ENCODE measurements at regions not wholly inside any gene's neighbourhood (a gene's known extent, or its start where the extent isn't known, plus 50 kb on each side); places are given as distances from the start of the nearest gene placed in this dataset.

DNA sequence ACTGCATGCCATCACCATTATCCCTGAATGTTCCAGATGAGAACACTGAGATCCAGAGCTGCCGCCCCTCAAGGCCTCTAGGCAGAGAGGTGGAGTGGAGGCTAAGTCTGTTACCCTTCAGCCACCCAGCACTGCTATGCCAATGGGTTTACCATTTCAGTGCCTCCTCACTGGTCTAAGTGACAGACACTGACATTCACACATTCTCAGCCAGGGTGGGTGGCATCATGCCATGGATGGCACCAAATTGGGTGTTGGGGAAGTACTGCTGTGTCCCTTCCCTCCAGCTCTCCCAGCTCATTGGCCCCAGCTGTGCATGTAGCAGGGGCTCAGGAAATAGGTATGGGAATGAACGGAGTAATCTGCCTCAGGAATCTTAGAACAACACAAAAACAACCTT, 96.8 kb upstream of the PLET1 start:
- DNase-seq: no peak

DNA sequence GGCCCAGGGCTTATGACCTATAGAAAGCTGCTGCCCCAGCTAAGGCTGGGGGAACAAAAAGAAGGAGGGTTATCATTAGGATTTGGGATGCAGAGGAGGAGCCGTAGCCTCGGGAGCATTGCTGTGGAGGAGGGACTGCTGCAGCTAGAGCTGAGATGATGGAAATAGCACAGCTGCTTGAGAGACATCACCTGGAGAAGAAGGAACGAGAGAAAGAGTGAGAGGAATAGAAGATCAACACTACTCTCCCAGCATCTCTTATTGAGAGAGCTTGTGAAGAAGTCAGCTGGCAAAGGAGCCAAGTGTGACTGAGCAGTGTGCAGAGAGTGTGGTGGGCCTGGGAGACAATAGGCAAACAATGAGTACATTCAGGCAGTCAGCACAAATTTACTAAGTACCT, 100.7 kb upstream of the PLET1 start:
- DNase-seq: no peak

DNA sequence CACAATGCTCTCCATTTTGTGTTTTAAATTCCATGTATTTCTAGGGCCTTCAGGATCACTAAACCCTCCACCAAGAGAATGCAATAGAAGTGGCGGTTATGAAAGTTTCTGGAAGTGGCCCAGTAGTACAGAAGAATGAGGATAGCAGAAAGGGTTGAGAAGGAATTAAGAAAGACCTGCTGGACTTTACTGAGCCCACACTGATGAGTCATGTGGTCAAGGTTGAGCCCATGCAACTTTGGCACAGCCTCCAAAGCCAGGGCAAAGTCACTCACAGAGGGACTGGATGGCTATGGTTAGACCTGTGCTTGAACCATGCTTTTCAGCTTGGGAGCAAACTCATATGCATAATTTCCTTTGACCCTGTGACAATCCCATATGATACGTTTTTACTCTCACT, 102.9 kb upstream of the PLET1 start:
- no peak for DNase-seq

DNA sequence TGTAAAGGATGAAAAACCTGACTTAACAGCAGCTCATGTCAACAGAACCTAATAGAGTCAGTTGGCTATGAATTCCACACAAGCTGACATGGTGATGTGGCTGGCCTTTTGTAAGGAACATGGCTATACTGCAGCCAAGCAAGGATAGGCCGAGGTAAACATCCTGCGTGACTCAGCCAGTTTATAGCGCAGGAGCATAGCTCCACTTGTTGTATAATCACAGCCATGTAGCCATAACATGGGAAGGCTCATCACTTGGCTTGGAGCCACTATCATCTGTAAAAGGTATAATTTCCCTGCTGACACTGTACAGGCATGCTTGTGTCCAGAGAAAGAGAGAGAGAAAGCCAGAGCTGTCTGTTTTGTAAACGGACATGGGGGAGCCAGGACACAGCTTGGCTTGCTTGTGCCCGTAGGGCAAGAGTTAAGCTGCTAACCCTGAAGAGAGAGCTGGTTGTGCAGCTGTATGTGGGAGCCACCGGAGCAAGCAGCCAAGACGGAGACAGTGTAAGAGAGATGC, 104.4 kb upstream of the PLET1 start:
- DNase-seq: no peak

DNA sequence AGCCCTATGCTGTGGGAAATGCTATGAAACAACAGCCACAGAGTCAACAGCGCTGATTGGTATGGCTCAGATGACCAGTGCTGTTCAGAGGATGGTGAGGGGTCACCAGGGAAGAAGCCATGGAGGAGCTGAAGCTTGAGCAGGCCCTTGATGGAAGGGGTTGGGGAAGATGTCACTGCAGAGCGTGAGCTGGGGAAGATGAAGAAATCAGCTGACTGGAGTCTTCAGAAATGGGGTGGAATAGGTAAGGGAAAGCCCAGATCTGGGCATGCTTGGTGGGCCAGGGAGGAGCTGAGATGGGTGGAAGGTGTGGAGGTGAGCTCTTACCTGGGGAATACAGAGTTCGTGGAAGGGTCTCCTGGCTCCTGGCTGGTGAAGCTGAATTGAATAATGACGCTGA, 105.4 kb upstream of the PLET1 start:
- DNase-seq: no peak

DNA sequence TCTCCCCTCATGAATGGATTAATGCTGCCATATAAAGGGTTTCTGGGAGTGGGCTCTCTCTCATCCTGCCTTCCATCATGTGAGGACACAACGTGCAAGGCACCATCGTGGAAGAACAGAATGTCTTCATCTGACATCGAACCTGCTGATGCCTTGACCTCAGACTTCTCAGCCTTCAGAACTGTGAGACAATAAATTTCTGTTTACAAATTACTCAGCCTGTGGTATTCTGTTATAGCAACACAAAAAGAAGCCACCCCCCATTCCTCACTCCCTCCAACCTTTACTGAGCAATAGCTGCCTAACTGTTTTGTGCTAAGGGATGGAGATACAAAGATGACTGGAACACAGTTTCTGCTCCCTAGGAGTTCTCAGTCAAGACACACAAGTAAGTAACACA, 106.1 kb upstream of the PLET1 start:
- no peak for DNase-seq

DNA sequence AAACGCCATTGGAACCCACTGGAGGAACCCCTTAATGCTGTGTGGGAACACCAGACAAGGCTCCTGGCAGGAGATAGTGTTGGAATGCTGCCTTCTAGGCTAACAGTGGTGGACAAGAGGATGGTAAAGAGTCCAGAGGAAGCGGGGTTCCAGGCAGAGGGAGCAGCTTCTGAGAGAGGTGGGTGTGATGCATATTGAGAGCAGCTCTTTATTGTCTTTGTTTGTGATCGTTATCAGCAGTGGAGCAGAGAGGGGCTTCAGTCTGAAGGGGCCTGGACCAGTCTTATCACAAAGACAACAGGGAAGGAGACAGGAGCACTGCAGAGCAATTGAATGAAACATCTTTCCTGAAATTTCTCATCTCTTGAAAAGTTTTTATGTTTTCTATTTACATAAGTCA, 106.8 kb upstream of the PLET1 start:
- no peak for DNase-seq

DNA sequence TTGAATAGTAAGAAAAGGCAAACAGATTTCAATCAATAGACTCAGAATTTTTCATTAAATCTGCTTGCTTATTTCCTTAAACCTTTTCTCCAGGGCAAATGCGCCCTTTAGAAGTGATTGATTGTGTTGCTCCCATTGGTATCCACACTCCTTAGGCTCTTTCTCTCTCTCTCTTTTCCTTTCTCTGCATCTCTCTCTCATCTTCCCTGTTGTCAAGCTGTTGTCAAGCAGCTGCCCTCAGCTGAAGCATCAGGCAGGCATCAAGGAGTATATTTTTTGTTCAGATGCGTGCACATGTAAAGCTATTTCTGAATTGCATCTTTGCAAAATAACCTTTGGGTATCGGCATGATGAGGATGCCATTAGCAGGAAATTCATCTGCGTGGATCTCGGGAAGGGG, 107.2 kb upstream of the PLET1 start:
- no peak for DNase-seq

DNA sequence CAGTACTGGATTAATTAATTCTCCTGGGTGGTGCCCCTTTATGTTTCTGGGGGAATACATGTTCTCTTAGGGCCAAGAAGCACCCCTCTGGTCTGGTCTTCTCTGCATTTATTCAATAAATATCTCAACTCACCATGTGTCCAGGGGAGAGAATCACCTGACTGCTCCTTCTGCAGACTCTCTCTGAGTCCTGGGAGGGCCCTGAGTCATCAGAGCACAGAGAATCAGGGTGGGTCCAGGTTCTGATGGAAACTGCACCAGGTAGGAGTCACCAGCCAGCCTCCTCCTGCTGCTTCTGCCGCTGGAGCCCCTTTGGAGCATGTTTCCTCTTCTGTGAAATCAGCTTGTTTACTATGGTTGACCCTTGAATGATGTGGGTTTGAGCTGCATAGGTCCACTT, 107.7 kb upstream of the PLET1 start:
- DNase-seq: no peak

DNA sequence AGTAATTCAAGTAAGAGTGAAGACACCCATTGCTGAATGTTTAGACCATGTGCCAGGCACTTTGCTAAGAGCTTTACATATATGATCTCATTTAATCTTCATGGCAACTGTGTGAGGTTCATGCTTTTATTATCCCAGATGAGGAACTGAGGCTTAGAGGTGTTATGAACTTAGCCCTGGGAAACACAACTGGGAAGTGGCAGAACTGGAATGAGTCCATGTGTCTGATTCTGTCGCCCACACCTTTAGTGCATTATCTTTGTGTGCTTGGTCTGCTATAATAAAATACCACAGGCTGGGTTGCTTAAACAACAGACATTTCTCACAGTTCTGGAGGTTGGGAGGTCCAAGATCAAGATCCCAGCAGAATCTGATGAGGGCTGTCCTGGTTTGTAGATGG, 108.7 kb upstream of the PLET1 start:
- DNase-seq: no peak

DNA sequence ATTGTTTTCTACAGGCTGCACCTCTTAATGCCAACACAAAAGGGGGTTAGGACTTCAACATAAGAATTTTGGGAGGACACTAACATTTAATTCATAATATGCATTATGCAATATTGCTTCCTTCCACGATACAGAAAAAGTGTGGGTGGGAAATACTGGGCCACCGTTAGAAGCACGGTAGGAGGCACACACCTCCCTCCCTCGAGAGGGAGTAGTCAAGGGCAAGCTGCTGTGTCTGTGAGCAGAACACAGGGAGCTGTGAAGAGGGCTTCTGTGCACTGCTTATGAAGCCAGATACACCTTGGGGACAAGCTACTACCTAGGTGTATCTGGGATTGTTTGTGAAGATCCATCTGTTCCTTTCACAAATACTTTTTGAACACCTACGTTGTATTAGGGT, 109.3 kb upstream of the PLET1 start:
- no peak for DNase-seq

DNA sequence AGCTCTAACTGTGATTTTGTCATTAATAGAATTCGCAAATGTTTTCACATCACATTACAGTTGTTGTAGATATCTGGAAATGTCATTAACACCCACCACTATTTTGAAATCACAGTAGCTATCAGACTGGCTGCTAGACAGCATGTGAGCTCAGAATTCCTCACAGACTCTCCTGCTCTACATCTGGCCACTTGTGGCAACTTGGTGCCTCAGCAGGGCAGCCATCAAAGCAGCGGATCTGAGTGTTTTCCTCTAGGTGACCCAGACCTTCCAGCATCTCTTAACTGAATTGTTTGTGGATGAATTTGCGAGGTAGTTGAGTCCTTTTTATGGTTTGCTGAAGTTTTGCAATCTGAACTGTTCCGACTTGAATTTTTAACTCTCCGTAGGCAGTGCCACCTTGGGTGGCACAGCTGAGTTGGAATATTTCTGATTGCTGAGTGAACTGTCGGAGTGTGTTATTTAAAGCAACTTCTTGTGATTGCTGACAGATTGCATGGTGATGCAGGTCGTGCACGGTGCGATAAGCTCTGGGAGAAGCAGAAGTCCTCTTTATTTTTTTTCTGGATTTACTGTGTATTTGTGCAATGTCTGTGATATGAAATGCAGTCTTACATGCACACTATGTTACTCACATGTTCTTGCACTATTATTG, 114.0 kb upstream of the PLET1 start:
- DNase-seq: no peak

DNA sequence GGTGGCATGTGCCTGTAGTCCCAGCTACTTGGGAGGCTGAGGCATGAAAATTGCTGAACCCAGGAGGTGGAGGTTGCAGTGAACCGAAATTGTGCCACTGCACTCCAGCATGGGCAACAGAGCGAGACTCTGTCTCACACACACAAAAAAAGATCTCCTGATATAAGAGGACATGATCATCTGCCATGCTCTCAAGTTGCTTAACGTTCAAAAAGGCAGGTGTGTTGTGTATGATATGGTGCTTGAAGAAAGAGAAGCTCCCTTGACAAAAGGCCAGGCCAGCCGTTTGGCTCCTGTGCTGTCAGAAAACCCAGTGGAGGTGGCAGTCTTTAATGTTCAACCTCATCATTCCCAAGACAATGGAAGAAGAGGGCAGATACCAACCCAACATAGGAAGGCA, 117.3 kb upstream of the PLET1 start:
- no peak for DNase-seq

DNA sequence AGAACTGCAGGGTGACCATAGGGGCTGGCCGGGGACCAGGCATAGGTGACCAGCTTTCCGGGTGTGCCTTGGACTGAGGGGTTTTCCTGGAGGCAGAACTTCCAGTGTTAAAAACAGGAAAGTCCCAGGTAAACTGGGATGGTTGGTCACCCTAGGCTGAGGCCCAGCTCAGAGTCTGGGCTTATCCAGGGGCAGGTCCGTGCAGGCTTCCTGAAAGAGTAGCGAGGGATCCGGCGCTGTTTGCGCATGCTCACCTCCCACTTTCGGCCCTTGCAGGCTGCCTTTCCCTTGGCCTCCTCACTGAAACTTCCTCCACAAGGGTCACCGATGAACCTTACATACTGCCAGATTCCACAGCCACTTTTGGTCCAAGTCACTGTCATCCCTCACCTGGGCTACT, 119.8 kb upstream of the PLET1 start:
- DNase-seq: no peak

DNA sequence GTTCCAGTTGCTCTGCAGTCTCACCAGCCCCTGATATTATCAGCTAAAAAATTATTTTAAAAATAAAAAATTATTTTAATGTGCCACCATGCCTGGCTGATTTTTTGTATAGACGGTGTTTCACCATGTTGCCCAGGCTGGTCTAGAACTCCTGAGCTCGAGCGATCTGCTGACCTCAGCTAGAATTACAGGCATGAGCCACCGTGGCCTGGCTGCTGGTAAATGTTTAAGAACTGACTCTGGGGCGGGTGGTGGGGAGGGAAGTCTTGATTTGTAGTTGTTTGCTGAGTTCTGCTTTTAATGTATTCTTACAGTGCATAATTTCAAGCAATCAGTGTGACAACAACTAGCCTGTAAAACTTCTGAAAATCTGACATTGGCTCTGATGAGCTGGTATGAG, 120.9 kb upstream of the PLET1 start:
- DNase-seq: no peak

DNA sequence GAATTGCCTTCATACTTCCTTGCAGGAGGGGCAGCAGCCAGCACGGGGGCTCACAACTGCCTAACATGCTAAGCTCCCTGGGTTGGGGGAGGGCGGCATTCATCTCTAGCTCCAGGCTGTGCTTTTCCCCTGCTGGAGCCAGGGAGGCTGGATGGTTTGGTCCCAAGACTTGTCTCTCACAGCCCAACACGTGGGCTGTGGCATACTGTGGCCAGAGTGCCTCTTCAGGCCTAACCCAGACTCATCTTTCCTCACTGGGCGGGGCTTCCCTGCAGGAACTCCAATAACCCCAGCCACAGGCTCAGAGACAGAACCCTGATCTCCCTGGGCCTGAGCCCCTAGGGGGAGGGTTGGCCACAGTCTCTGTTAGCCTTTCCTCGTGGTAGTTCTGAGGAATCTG, 121.9 kb upstream of the PLET1 start:
- no peak for DNase-seq

DNA sequence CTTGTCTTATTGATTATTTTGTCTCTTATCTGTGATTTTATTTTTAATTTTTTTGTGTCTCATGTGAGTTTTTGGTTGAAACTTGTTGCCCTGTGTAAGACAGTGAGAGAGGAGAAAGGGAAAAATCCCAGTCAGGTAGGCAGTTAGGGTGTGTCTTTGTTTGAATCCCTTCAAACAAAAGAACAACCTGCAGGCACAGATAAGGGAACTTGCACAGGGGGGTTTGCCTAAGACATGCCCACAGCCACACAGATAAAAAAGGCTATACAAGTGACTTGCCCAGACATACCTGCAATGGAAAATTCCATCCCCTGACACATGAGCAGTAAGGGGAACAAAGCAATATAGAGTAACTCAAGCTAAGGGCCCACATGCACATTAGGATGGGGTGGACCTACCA, 127.8 kb upstream of the PLET1 start:
- no peak for DNase-seq

DNA sequence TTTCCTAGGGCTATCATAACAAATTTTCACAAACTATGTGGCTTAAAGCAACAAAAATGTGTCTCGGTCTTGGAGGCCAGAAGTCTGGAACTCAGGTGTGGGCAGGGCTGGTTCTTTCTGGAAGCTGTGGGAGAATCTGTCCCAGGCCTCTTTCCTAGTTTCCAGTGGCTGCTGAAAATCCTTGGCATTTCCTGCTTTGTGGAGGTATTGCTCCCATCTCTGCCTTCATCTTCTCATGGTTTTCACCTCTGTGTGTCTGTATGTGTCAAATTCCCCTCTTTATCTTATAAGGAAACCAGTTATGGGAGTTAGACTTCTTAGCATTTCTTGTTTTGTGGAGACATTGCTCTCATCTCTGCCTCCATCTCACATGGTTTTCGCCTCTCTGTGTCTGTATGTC, 130.4 kb upstream of the PLET1 start:
- no peak for DNase-seq

DNA sequence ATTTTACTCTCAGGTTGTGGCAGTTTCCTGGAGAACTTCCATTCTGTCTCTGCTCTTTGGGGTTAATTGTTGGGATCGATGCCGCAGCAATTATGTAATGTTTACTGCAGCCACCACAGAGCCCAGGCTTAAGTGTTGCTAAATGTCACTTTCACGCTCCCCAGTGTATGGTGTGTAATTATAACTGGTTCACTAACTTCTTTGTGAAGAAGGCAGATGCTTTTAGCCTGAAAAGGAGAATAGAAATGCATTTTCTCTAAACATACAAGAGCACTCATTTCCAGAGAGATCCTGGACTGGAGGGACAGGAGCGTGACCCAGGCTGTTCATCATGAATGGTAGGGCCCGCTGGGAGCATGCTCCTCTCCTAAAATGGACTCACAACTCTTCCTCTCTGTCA, 132.2 kb upstream of the PLET1 start:
- no peak for DNase-seq

DNA sequence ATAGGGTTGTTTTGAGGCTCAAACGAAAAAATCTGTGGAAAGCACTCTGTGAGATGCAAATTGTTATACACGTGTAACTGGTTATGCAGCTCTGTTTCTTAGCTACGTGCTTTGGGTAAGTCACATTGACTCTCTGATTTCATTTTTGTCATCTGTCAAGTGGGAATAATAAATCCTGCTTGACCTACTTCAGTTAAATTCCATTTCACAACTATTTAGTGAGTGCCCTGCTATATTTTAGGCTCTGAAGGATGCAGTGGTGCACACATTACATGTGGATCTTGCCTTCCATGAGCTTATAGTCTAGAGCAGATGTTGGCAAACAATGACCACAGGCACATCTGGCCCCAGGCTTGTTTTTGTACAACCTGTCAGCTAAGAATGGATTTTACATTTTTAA, 133.6 kb upstream of the PLET1 start:
- no peak for DNase-seq

DNA sequence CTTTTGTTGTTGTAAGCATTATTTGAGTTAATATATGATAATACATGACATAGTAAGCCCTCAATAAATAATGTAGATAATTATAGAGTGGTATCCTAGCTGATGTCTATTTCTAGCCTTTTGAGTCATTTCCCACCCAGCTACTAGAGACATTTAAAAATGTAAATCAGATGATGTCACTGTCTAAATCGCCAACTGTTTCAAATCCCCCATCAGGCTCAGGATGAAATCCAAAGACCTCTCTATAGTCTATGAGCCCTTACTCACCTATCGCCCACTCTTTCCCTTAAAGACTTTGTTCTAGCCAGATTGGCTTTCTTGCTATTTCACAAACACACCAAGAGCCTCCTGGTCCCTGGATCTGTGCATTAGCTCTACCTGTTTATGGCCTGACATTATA, 135.4 kb upstream of the PLET1 start:
- DNase-seq: no peak

DNA sequence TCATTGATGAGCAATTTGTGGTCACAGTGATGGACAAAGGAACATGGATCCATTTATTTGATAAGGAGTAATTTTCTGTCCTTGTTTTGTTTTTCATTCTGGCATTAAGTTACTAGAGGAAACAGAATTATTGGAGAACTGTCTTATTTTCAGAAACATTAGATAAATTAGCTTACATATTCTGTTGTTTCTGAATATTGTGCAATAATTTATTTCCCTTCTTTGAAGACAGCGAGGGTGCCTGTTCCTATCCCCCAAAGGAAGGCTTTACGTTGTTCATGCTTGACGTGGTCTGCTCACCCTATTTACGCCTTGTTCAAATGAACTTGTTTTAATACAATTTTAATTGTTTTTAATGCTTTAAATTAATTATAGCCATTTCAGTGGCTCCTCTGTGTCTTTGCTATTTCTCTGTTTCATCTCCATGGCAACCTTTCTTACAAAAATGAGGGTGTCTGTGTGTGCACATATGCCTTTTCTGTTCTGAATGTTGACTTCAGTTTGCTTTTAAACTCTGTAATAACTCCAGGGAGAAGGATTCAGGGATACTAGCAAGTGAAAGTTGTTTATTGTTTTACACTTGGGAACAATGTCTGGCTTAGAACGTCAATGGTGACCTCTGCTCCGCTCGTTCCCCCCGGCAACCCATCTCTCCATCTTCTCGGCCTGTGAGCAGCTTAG, 138.3 kb upstream of the PLET1 start:
- no peak for DNase-seq

DNA sequence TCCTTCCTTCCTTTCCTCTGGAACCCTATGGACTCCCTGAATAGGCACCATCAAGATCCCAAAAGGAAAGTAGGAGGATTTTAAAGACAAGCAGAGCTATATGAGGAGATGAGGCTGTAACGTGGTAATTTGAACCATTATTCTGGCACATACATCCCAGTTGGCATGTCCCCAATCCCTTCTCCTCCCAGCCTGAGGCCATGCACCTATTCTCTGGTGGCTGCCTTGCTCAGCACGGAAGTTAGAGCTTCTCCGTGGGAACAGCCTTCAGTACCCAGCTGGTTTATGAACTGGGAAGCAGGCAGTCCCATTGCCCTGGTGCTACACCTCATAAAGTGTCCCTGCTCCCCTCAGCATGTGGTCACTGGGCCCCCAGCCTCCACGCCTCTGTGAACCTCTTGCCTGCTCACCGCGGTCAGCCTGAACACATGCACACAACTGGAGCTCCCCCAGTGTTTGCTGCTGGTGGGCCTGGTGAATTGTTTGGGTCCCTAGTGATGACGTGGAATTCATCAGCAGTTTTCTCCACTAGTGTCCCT, 139.9 kb upstream of the PLET1 start:
- no peak for DNase-seq

DNA sequence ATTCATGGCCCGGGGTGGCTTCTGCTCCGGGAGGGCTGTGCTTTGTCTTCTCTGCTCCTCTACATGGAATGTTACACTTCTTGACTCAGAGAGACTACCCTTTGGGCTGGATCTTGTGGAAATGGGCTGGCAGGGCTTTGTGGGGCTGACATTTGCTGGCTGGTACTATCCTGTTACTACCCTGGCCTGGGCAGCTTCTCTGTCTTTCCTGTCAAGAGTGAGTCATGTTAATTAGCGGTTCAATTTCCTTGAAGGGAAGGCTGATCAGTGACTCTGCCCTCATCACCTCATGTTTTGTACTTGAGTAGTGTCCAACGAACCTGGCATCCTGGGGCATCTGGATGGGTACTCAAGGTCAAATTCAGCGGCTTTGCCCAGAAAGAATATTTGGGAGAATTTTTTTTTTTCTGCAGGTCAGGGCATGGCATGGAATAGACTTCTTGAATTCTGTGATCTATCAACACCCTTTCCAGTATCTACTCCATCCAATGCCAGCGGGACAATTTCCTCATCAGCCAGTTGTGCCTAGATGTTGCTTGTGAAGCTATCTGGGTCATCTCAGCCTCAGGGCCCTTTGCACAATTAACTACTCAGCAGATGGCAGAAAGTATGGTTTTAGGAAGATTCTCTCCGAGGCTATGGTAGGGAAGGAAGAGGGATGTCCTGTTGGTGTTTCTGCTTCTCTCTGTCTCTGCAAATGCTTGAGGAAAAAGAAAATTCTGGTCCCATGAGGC, 140.5 kb upstream of the PLET1 start:
- DNase-seq: no peak
